ENCODE measurements at regions not wholly inside any gene's neighbourhood (a gene's known extent, or its start where the extent isn't known, plus 50 kb on each side); places are given as distances from the start of the nearest gene placed in this dataset.
"Not testable (repeated sequence)": the region's sequence is repeated elsewhere in the genome, so short reads cannot be mapped to it uniquely, and the experiment has no call there.

GRCh38 chr22:35475545-35475944 lies 65.1 kb upstream of the RASD2 start:
- no peak for DNase-seq

- DNase-seq = no peak
Observed at GRCh38 chr22:35476341-35476740, 64.3 kb upstream of the RASD2 start.

- DNase-seq = peak; percentile 60
Observed at GRCh38 chr22:35477911-35478582, 62.6 kb upstream of the RASD2 start.

DNA sequence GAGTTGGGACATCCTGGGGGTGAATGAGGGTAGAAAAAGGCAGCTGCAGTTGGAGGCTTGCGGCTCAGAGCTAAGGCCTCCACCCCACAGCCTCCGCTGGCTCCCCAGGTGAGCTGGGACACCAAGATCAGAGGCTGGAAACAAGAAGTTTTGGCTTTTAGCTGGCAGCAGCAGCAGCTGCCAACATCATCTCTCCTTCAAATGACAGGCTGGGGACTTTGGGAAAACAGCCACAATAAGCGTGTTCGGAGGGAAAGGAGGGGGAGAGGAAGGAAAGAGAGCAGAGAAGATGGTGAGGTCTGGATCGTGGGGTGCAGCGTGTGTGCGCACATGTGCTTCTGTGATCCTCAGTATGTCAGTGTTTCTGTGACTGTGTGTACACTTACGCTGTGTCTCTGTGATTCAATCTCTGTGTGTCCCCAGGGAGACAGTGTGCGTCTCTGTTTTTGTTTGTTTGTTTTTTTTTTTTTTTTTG lies 62.0 kb upstream of the RASD2 start:
- DNase-seq = no peak

GRCh38 chr22:35479359-35479758 lies 61.3 kb upstream of the RASD2 start:
- DNase-seq = no peak

DNA sequence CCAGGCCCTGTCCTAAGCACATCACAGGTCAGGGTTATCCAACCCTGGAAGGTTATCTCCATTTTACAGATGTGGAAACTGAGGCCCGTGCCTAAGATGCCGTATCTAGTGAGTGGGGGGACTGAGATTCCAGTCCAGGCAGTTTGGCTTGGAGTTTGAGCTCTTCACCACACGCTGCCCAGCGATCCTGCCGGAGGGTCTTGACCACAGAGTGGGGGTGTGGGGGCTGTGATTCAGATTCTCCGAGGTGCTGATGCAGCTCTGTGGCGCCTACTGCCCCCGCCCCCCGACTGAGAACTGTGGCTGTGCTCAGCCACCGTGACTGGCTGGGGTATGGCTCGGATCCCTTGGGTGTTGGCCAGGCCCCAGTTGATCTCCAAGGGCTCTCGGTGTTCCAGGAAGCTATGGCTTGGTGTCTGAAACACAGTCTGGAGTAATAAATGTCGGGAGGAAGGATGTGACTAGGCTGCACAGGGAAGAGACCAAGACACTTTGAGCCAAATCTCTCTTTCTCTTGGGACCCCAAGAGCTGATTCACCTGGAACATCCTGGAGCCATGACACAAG lies 60.6 kb upstream of the RASD2 start:
- no peak for DNase-seq

- DNase-seq = no peak
Observed at GRCh38 chr22:35480627-35481550, 59.7 kb upstream of the RASD2 start.

DNA sequence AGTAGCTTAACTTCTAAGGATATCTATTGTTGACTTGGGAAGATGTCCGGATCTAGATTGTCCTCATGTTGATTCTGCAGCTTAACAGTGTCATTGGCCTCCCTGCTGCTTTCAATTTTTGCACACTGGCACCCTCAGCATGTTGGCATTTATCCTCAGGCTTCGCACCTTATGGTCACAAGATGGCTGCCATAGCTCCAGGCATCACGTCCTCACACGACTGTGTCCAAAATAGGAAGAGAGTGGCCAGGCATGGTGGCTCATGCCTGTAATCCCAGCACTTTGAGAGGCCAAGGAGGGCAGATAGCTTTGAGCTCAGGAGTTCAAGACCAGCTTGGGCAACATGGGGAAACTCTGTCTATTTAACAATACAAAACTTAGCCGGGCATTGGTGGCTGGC lies 58.3 kb upstream of the RASD2 start:
- no peak for DNase-seq

- DNase-seq = no peak
Observed at GRCh38 chr22:35482974-35483373, 57.7 kb upstream of the RASD2 start.

- DNase-seq = no peak
Observed at GRCh38 chr22:35483730-35484129, 56.9 kb upstream of the RASD2 start.

DNA sequence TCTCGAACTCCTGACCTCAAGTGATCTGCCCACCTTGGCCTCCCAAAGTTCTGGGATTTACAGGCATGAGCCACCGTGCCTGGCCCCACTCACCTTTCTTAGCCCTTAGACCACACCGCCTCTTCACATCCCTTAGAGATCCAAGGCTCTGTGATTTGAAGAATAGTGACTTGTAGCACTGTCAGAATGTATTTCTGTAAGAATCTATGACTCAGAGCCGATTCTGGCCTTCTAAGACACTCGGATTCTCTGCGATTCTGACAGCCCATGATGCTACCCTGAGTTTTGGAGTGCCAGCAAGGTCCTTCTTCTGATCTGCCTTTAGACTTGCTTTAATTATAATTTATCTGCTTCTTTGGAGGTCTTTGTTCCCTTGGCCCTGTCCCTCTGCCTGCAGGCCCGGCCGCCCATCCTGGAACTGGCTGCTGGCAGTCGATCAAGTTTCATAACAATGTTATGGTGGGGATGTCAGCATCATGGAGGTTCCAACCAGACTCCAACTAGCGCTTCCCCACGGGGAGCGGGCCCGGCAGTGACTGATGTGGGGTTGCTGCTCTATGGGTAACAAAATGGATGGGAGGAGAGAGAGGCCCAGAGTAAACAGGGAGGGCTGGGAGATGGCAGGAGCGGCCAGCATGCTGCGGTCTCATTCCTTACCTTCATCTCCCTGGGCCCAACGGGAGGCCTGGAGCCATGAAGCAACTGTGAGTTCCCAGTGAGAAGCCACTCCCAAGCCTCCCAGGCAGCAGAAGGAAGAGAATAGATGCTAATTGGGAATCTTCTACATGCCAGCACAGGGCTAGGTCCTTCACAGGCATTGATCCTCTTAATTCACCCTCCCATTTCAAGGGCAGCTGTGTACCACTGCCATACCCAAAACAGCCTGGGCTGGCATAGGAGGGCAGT lies 55.7 kb upstream of the RASD2 start:
- DNase-seq = no peak

GRCh38 chr22:35486116-35486631 lies 54.5 kb upstream of the RASD2 start:
- DNase-seq = no peak

DNA sequence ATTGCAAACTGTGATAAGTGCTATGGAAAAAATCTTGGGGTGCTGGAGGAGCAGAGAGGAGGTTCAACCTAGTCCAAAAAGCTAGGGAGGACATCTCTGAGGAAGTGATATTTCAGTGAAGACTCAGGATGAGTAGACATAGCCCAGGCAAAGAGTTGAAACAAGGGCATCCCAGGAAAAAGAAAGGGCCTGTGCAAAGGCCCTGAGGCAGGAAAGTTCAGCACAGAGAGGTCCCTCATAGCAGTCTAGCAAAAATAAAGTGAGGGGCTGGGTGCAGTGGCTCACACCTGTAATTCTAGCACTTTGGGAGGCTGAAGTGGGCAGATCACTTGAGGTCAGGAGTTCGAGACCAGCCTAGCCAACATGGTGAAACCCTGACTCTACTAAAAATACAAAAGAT lies 53.0 kb upstream of the RASD2 start:
- DNase-seq = not testable (repeated sequence)

DNA sequence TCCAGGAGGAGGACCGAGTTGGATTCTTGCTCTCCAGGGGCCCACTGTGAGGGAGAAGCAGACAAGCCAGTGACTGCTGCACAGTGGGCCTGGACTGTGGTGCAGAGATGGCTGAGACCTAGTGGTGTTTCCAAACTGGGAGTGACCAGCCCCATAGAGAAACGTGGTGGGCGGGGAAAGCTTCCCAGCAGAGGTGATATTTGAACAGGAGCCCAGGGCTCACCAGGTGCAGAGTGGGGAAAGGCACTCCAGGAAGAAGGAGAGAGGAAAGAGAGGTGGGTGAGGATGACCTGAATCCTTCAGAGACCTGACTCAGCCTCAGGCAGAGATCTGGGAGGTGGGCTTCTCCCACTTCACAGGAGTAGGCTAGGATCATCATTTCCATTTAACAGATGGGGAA lies 52.1 kb upstream of the RASD2 start:
- no peak for DNase-seq

GRCh38 chr22:35489239-35489638 lies 51.4 kb upstream of the RASD2 start:
- no peak for DNase-seq
